HG03571 (cell line): ENCODE measurements at regions not wholly inside any gene's neighbourhood (a gene's known extent, or its start where the extent isn't known, plus 50 kb on each side); places are given as distances from the start of the nearest gene placed in this dataset.
"Not testable (repeated sequence)": the region's sequence is repeated elsewhere in the genome, so short reads cannot be mapped to it uniquely, and the experiment has no call there.

ENCODE experiments used
- ATAC-seq: cut with Tn5 transposase; IDR thresholded peaks from one replicate; pipeline ENCODE4 v1.9.1; 2021; ENCODE audit not compliant: unreplicated experiment

- ATAC-seq, result no peak
Measured at GRCh38 chr3:13139471-13140065, 66.3 kb upstream of the IQSEC1 start.

GRCh38 chr3:13138833-13139145 is 65.6 kb upstream of the IQSEC1 start:
- no peak for ATAC-seq

DNA sequence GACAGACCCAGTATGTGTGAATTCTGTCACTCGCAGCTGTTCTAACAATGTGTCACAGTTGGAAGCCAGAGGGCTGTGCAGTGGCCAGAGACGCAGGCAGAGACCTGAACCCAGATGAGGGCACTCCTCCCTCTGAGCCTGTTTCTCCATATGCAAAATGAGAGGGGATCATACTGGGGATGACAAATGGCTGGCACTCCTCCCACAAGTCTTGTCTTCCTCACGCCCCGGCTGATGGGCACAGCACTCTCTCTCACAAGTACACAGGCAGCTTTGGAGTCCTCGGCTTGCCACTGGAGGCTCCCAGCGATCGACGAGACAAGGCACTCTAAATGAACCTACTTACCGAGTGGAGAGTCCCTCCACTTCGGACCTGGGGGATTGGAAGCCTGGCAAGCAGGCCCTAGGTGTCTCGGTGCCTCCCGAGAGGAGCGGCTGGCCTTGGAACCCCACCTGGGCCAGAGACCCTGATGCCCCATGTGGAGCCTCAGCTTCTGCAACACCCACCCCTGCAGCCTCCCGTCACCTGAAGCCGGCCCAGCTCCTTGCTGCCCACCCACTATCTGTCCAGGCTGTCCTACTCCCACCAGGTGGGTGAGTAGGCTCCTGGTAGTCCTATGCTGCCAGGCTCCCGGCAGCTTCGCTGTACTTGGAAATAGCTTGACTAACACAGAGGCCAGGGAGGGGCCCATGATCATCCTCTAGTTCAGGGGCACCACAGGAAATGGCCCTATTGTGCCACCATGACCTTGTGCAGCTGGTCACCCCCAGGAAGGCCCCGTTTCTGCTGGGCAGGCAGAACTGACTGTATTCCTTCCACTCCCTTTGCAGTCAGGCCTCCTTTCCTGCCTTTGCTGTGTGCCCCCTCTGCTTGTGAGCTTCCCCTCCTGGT is 65.0 kb upstream of the IQSEC1 start:
- no peak for ATAC-seq

DNA sequence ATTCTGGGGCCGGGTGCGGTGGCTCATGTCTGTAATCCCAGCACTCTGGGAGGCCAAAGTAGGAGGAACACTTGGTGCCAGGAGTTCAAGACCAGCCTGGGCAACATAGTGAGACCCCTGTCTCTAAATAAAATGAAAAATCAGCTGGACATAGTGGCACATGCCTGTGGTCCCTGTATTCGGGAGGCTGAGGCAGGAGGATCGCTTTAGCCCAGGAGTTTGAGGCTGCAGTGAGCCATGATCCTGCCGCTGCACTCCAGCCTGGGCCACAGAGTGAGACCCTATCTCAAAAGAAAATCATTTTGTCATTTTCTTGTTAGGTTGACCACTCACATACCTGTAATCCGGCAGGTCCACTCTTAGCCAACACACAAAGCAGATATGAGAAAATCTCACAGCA is 63.6 kb upstream of the IQSEC1 start:
- not testable (repeated sequence) for ATAC-seq

DNA sequence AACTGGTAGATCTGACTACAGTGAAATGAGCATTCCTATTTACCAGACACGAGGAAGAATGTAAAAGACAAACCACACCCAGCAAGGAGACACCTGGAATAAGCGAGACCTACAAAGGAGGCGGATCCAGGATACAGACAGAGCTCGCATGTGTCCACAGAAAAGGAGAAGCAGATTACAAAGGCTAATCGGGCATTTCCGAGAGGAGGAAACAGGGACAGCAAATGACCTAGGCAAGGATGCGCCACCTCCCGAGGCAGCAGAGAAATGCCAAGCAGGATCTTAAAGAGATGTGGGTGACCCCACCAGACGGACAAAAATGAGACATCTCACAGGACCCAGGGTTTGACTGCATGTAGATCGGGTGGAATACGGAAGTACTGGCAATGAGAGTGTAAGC is 63.2 kb upstream of the IQSEC1 start:
- no peak for ATAC-seq

GRCh38 chr3:13135811-13136321 is 62.6 kb upstream of the IQSEC1 start:
- no peak for ATAC-seq

DNA sequence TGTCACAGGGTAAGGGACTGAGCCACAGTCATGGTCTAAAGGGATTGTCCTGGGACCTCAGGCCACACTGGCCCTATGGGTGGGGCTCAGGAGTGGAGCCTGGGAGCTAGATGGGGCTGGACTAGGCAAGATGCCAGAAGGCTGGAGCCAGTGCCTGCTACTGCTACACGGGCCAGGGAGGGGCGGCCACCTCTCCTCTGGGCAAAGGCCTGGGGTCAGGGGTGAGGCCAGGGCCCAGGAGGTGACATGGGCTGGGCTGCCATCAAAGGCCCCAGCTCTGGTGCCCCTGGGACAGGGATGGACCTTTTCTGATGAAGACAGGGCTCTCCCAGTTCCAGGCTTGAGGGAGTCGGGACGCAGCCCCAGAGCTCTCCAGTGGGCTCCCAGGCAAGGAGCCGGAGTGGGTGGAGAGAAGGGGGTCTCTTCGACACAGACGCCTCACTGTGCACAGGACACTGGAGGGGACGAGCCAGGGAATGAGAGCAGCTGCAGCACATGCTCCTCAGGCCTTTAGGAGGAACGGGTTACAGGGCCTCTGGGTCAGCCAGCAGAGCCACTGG is 62.1 kb upstream of the IQSEC1 start:
- ATAC-seq, result no peak

- ATAC-seq, result no peak
Measured at GRCh38 chr3:13134879-13135206, 61.6 kb upstream of the IQSEC1 start.

DNA sequence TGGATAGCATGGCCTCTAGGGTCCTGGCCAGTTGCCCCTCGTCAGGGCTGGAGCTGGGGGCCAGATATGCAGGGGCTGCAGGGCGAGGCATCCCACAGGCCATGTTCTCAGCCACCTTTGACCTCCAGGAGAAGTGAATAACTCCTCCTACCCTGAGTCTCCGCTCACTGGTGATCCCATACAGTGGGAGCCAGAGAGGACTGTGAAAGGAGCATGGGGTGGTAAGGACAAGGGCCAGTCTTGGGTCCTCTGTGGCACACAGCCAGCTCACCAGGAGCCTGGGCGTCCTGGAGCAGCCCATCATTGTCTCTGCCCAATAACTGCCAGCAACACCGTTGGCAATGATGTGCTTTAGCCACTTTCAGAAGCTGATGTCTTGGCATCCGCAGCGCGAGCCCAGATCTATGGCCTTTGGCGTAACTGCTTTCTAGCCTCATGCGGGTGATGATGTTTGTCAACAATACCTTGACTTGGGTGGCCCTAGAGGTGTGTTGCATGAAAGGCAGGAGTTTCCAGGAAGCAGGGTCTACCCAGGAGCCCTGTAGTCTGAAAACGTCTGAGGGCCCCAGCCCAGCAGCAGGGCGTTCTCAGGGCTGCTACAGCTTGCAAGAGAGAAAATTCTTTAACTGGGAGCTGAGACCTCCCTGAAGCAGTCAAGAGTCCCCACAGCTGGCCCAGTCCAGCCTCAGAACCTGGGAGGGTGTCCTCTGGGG is 61.1 kb upstream of the IQSEC1 start:
- no peak for ATAC-seq

DNA sequence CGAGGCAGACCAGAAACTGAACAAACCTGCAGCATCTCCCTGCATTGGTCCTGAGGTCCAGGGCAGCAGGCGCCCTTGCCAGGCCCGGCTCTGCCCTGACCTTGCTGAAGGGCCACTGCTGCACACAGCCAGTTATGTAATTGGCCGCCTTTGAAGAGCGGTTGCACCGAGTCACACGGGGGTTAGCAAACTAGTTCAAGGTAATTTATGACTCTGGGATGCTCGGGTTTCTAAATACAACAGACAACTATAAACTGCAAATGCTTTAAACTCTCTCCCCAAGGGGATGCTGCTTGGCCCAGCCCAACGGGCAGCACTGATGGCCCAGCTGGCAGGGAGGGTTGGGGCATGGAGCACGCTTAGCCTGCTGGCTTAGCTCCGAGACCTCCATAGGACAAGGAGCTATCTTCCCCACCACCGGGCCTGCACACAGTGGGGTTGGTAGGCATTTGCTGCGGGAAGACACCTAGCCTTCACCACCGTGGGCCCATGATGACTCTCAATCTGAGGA is 60.3 kb upstream of the IQSEC1 start:
- ATAC-seq, result no peak

DNA sequence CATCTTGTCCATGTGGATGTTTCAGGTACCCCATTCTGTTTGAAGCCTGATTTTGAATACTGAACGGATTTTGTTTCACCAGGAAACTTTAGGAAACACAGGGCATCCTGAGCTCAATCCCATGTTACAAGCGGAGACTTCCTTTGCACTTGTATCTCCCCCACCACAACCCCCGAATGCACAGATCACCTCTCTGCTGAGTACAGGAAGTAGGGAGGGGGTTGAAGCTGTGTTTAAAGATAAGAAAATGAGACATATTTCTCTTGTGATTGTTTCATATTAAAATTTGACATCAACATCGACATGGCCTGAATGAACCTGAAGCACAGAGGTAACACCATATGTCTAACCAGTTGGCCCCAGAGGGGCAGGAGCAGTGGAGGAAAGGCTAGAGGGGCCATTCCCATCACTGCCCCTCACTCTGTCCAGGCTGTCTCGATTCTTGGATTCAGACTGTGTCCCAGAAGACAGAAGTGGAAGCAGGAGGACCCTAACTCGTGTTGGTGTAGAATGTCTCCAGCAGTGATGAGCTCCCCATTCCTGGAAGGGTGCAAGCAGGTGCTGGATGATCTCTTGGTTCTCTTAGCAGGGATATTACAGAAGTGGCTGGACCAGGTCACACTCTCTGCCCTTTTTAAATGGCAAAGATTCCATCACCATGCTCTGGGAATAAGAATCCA is 59.6 kb upstream of the IQSEC1 start:
- no peak for ATAC-seq

DNA sequence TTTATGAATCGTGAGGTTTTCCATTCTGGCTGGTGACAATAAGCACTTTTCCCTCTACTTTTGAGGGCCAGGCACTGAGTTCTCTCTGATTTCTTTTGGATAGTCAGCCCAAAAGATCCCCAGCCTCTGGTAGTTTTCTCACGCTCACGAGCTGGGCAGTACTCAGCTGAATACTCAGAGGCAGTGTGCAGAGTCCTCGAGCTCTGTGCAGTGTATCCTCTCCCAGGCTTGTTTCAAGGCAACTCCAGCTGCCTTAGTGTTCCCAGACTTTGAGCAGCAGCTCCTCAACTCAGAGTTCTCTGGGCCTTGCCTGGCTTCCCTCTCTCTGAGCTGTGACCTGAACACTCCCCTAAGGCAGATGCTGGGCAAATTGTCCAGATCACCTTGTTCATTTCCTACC is 59.1 kb upstream of the IQSEC1 start:
- no peak for ATAC-seq

DNA sequence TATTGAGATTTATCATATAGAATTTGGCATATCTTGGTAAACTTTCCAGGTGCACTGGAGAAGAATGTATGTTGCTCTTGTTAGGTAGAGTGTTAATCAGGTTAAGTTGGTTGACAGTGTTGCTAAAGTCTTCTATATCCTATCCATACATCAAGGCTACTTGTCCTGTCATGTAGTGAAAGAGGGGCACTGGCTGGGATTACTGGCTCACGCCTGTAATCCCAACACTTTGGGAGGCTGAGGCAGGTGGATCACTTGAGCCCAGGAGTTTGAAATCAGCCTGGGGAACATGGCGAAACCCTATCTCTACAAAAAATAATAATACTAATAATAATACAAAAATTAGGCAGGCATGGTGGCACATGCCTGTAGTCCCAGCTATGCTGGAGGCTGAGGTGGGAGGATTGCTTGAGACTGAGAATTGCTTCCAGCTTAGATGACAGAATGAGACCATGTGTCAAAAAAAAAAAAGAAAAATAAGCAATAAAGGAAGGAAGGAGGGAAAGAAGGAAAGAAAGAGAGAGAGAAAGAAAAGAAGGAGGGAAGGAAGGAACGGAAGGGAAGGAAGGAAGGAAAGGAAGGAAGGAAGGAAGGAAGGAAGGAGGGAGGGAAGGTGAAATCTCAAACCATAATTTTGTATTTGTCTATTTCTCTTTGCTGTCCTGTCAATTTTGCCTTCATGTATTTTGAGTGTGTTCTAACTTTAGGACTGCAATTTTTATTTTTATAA is 57.4 kb upstream of the IQSEC1 start:
- ATAC-seq, result no peak

GRCh38 chr3:13125092-13126015 is 52.1 kb upstream of the IQSEC1 start:
- no peak for ATAC-seq

DNA sequence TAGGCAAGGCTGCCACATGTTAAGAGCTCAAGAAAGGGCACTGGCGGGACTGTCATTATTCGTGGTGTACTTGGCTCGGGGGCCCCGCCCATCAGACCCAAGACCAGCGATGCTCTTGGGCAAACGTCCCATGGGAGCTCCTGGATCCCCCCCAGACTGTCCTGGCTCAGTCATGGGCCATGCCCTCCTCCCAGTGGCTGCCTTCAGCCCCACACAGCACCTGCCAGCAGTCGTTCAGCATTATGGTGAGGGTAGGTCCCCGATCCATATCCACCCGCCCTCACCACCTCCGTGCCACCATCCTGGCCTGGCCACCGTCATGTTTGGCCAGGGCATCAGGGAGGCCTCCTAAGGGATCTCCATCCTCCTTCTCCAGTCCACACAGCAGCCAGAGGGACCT is 51.4 kb upstream of the IQSEC1 start:
- ATAC-seq, result no peak

- ATAC-seq, result no peak
Measured at GRCh38 chr3:13123765-13124164, 50.5 kb upstream of the IQSEC1 start.

DNA sequence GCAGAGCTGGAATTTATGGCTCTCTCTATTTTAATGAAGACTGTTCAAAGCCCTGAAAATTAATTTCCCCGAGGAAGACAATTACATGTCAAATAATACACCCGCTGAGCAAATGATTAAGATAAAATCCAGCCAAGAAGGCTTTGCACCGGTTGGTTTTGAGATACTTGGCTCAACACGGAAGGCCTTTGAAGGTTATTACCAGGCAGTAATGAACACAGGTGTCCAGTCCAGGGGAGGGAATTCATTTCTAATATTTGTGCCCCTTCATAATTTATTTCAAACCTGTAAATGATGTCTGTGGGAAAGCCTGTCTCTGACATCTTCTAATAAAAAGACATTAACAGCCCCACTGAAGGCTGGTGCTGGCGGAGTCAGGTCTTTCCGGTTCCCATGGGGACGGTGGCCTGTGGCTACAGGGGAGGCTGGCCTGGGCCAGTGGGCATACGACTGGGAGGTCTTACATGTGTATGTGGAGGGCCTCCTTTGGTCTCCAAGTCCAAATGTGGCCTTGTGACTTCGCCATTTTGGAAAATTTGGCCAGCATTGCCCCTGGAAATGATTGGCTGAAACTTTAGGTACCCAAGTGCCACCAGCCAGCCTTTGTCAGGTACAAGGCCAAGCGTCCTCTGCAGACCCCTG is 49.9 kb upstream of the IQSEC1 start:
- no peak for ATAC-seq
